Peyer's patch (tissue), 4 donors: ENCODE measurements at regions not wholly inside any gene's neighbourhood (a gene's known extent, or its start where the extent isn't known, plus 50 kb on each side); places are given as distances from the start of the nearest gene placed in this dataset.

ENCODE experiments used
- DNase-seq, 3 donors: peaks; one replicate each; pipeline ENCODE4 v3.0.0-alpha.2; 2017 to 2019
- H3K27ac ChIP-seq, 4 donors: fragments of 200-600 bp; sonication (generic); one replicate each; pipeline ENCODE4 v1.5.1; 2016 to 2019
- H3K27me3 ChIP-seq, 2 donors: fragments of 200-600 bp; sonication (generic); one replicate each; pipeline ENCODE4 v1.5.1; 2019
- H3K36me3 ChIP-seq, 3 donors: fragments of 200-600 bp; sonication (generic); one replicate each; pipeline ENCODE4 v1.5.1; 2016 to 2019
- H3K4me1 ChIP-seq, 4 donors: fragments of 200-600 bp; sonication (generic); one replicate each; pipeline ENCODE4 v1.5.1; 2016 to 2019
- H3K4me3 ChIP-seq, 4 donors: fragments of 200-600 bp; sonication (generic); 1 replicate in 3 of 4; 2 replicates in 1 of 4; pipeline ENCODE4 v1.5.1; 2016 to 2019; ENCODE audit warnings: mild to moderate bottlenecking in 1 of 4
- H3K9me3 ChIP-seq, 4 donors: fragments of 200-600 bp; sonication (generic); one replicate each; pipeline ENCODE4 v1.5.1; 2016 to 2019; ENCODE audit warnings: mild to moderate bottlenecking in 1 of 4
- POLR2A ChIP-seq, 2 donors: fragments of 450-650 bp; IDR thresholded peaks; one replicate each; pipeline ENCODE4 v1.5.1; 2017; ENCODE audit warnings: antibody characterized with exemption in 2 of 2, mild to moderate bottlenecking in 2 of 2, moderate library complexity in 2 of 2
- TF ChIP-seq, protein P1 (sequence below), 6 experiments: fragments of 450-650 bp in 4 of 6; fragments of 200-600 bp in 2 of 6; sonication (generic) in 1 of 6; IDR thresholded peaks; one replicate each; pipeline ENCODE4 v1.5.1; 2017 to 2019; ENCODE audit warnings: antibody characterized with exemption in 6 of 6, mild to moderate bottlenecking in 3 of 6, moderate library complexity in 1 of 6

DNA sequence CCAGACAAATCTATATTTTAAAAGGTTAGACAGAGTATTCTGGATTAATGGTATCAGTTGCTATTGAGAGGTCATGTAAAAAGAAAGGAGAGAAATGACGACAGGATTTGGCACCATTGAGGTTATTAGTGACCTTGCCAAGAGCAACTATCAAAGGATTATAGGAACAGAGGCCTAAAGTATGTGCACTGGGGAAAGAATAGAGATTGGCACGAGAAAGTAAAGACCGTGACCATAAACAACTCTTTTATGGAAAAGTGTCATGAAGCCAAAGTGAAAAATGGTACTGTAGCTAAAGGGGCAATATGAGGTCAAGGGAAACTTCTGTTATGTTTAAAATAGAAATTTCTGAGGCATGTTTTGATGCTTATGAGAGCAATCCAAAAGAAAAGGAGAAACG is 115.2 kb upstream of the KIF2B start:
- TF ChIP-seq, protein P1, sequence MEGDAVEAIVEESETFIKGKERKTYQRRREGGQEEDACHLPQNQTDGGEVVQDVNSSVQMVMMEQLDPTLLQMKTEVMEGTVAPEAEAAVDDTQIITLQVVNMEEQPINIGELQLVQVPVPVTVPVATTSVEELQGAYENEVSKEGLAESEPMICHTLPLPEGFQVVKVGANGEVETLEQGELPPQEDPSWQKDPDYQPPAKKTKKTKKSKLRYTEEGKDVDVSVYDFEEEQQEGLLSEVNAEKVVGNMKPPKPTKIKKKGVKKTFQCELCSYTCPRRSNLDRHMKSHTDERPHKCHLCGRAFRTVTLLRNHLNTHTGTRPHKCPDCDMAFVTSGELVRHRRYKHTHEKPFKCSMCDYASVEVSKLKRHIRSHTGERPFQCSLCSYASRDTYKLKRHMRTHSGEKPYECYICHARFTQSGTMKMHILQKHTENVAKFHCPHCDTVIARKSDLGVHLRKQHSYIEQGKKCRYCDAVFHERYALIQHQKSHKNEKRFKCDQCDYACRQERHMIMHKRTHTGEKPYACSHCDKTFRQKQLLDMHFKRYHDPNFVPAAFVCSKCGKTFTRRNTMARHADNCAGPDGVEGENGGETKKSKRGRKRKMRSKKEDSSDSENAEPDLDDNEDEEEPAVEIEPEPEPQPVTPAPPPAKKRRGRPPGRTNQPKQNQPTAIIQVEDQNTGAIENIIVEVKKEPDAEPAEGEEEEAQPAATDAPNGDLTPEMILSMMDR (IDR thresholded peaks at IDR 0.05): no peak
- no peak for TF ChIP-seq POLR2A (IDR thresholded peaks at IDR 0.05)
- H3K9me3 ChIP-seq: peaks cover 0 to 3% (median 0%) of the 10 kb centered on the region in 4 donors
- no peak overlapping the region for H3K4me3 ChIP-seq

DNA sequence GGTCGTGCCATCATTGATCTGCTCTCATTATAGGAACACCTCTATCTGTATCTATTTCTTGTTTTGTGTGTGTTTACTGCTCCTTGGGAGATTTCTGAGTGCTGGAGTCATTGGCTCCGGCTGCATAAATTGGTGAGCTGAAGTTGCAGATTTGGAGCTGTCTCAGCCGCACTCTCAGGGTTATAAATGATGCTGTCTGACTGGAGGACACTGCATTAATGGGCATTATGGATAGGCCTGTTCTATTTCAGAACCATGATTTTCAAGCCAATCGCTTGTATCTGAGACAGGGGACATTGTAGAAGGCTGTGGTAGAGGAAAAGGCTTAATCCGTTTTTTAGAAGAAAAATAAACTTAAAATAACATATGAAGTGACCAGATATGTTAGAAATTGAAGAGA is 126.4 kb upstream of the KIF2B start:
- Histone ChIP-seq H3K9me3 (no peaks in the 10 kb centered on the region), H3K27me3 (no peaks in the 10 kb centered on the region), H3K36me3 (no peaks in the 10 kb centered on the region), H3K4me1 (no peaks in the 10 kb centered on the region), H3K27ac (no peak overlapping the region), H3K4me3 (no peak overlapping the region)
- no peak for TF ChIP-seq POLR2A (IDR thresholded peaks at IDR 0.05)
- TF ChIP-seq, protein P1 (IDR thresholded peaks at IDR 0.05): no peak
- DNase-seq: no peak

More for the DNA sequence above, 115.2 kb upstream of the KIF2B start:
- Histone ChIP-seq H3K27ac (no peak overlapping the region), H3K27me3 (no peaks in the 10 kb centered on the region), H3K4me1 (no peaks in the 10 kb centered on the region), H3K36me3 (no peaks in the 10 kb centered on the region)
- no peak for DNase-seq

DNA sequence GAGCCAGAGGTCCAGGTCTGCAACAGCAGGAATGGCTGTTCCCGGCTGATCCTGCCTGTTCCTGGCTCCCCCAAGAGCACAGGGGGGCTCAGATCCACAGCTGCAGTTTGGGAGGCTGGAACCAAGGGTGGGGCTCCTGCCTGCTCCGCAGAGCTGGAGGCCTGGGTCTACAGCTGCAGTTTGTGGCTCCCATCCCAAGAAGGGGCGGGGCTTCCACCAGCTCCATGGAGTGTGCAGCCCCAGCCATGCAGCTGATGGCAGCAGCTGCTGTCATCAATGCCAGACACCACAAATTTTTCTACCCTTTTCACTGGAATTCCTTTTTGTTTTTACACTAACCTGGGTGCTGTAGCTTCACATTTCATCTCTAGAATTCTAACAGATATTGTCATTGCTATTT is 135.4 kb upstream of the KIF2B start:
- H3K27ac ChIP-seq: no peak overlapping the region
- no peak for TF ChIP-seq POLR2A (IDR thresholded peaks at IDR 0.05)
- TF ChIP-seq, protein P1 (IDR thresholded peaks at IDR 0.05): no peak
- no peak for DNase-seq
- no peaks in the 10 kb centered on the region for H3K36me3 ChIP-seq
- no peaks in the 10 kb centered on the region for H3K9me3 ChIP-seq
- no peaks in the 10 kb centered on the region for H3K4me1 ChIP-seq
- no peaks in the 10 kb centered on the region for H3K27me3 ChIP-seq
- no peak overlapping the region for H3K4me3 ChIP-seq

DNA sequence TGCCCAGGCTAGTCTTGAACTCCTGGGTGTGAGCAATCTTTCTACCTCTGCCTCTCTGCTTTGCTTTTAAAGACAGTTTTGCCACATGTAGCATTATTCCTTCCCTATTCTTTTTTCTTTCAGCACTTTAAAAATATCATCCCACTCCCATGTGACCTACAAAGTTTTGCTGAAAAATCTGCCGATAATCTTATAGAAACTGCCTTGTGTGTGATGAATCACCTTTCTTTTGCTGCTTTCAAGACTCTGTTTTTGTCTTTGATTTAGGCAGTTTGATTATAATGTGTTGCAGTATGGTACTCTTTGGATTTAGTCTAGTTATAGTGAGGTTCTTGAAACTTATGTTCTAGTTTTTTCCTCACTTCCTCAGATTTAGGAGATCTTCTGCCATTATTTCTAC is 142.0 kb upstream of the KIF2B start:
- TF ChIP-seq, protein P1 (IDR thresholded peaks at IDR 0.05): no peak
- TF ChIP-seq POLR2A (IDR thresholded peaks at IDR 0.05): no peak
- H3K9me3 ChIP-seq: peaks cover 0 to 2% (median 0%) of the 10 kb centered on the region in 4 donors

DNA sequence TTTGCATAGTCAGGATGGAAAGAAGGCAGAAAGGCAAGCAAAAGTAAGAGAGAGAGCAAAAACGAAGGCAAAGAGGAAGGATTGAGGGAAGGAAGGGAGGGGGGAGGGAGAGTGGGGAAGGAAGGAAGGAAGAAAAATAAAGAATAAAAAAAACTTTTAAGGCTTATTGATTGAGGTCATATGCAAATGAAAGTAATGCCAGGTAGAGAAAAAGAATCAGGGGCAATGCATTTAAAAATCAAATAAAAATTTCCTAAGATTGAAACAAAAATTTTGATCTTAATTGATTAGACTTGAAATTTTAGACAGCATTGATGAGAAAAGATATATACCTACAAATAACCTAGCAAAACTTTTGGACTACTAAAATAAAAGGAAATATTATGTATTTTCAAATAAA is 153.9 kb upstream of the KIF2B start:
- no peak overlapping the region for H3K27ac ChIP-seq
- no peaks in the 10 kb centered on the region for H3K27me3 ChIP-seq
- peaks cover 0 to 10% (median 0%) of the 10 kb centered on the region in 4 donors for H3K9me3 ChIP-seq
- no peak overlapping the region for H3K4me3 ChIP-seq
- DNase-seq: no peak
- no peaks in the 10 kb centered on the region for H3K4me1 ChIP-seq
- H3K36me3 ChIP-seq: no peaks in the 10 kb centered on the region
- no peak for TF ChIP-seq POLR2A (IDR thresholded peaks at IDR 0.05)
- TF ChIP-seq, protein P1 (IDR thresholded peaks at IDR 0.05): no peak

More for the DNA sequence above, 142.0 kb upstream of the KIF2B start:
- Histone ChIP-seq H3K27me3 (no peaks in the 10 kb centered on the region), H3K4me3 (no peak overlapping the region), H3K36me3 (no peaks in the 10 kb centered on the region), H3K27ac (no peak overlapping the region), H3K4me1 (no peaks in the 10 kb centered on the region)
- no peak for DNase-seq

DNA sequence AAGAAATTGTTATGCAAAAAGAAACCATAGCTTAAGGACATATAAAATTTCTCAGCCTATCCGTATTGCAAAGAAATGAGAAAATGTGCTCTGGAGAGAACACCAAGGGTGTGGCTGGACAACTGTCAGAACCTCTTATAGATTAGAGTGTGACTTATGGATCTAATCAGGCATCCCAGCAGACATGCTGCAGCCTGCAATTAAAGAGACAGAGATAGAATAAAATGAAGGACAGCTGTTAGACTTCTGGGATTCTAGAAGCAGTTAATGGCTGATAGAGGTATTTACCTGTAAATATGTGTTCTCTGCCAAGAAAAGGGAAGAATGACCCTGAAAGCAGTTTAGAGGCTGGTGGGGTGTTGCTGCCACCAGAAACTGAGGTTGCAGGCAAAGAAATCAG is 160.1 kb upstream of the KIF2B start:
- DNase-seq: no peak
- peaks cover 0 to 6% (median 0%) of the 10 kb centered on the region in 4 donors for H3K9me3 ChIP-seq

More for the DNA sequence above, 160.1 kb upstream of the KIF2B start:
- H3K4me1 ChIP-seq: no peaks in the 10 kb centered on the region
- no peak overlapping the region for H3K27ac ChIP-seq
- H3K4me3 ChIP-seq: no peak overlapping the region
- no peaks in the 10 kb centered on the region for H3K27me3 ChIP-seq
- no peak for TF ChIP-seq POLR2A (IDR thresholded peaks at IDR 0.05)
- TF ChIP-seq, protein P1 (IDR thresholded peaks at IDR 0.05): no peak
- no peaks in the 10 kb centered on the region for H3K36me3 ChIP-seq
